ENCODE measurements at regions not wholly inside any gene's neighbourhood (a gene's known extent, or its start where the extent isn't known, plus 50 kb on each side); places are given as distances from the start of the nearest gene placed in this dataset.
"Not testable (repeated sequence)": the region's sequence is repeated elsewhere in the genome, so short reads cannot be mapped to it uniquely, and the experiment has no call there.

GRCh38 chr9:92198237-92198636 is 83.0 kb upstream of the SPTLC1 start:
- not testable (repeated sequence) for TF ChIP-seq POLR2AphosphoS5 (IDR thresholded peaks at IDR 0.05; ENCODE audit: insufficient read depth in 1 of 2, low read depth in 1 of 2); CTCF (IDR thresholded peaks at IDR 0.05); POLR2A (IDR thresholded peaks at IDR 0.05)

Measured in vagina (tissue), 2 donors.